ENCODE measurements at regions not wholly inside any gene's neighbourhood (a gene's known extent, or its start where the extent isn't known, plus 50 kb on each side); places are given as distances from the start of the nearest gene placed in this dataset.

DNA sequence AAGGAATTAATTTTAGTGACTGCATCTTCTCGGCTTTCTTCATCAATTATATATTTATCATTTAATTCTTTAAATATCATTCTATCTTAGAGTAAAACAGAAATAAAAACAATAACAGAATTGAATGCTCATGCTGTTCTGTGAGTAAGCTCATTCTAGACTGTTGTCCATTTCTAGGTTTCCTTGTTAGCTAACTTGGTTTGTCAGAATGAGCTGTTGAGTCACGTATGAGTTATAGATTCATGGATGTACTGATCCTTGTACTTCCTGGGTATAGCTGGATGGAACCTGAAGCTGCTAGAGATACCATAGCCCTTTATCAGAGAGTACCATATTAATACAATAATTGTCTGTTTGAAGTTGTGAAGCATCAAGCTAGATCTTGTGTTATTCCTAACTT is 515.3 kb downstream of the TENT5A start:
- Histone ChIP-seq H3K4me3 (no peak overlapping the region), H3K4me1 (no peaks in the 10 kb centered on the region), H3K27ac (no peak overlapping the region), H3K9me3 (no peaks in the 10 kb centered on the region), H3K27me3 (no peaks in the 10 kb centered on the region), H3K36me3 (no peaks in the 10 kb centered on the region)
- no peak for DNase-seq
- intact Hi-C loops (cut with DNase I): no loop called here
- ATAC-seq: no peak
- WGBS, 2 donors: 87 to 89% methylated on average over 2 of the region's 2 CpGs
- TF ChIP-seq CTCF (IDR thresholded peaks at IDR 0.05): no peak

DNA sequence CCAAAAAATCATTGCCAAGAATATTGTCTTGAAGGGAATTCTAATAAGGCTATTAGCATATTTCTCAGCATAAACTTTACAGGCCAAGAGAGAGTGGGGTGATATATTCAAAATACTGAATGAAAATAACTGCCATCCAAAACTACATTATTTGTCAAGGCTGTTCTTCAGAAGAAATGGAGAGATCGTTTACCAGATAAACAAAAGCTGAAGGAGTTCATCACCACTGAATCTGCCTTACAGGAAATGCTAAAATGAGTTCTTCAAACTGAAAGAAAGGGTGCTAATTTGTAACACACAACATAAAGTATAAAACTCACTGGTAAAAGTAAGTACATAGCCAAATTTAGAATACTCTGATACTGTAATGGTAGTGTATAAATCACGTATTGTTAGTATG is 517.0 kb downstream of the TENT5A start:
- Histone ChIP-seq H3K9me3 (no peaks in the 10 kb centered on the region), H3K36me3 (no peaks in the 10 kb centered on the region), H3K27ac (no peak overlapping the region), H3K4me1 (no peaks in the 10 kb centered on the region), H3K4me3 (no peak overlapping the region), H3K27me3 (no peaks in the 10 kb centered on the region)
- no peak for TF ChIP-seq CTCF (IDR thresholded peaks at IDR 0.05)
- DNase-seq (no peak), ATAC-seq (no peak)
- 74 to 76% methylated on average over 2 of the region's 2 CpGs for WGBS, 2 donors
- intact Hi-C loops (cut with DNase I): no loop called here

GRCh38 chr6:81233990-81234389 is 518.5 kb downstream of the TENT5A start:
- H3K27me3 ChIP-seq: no peaks in the 10 kb centered on the region
- no peak overlapping the region for H3K4me3 ChIP-seq
- no peak overlapping the region for H3K27ac ChIP-seq
- ATAC-seq (no peak), DNase-seq (no peak)
- H3K4me1 ChIP-seq: no peaks in the 10 kb centered on the region
- no peak for TF ChIP-seq CTCF (IDR thresholded peaks at IDR 0.05)
- 46 to 47% methylated on average over 1 of the region's 1 CpG for WGBS, 2 donors
- H3K36me3 ChIP-seq: no peaks in the 10 kb centered on the region
- H3K9me3 ChIP-seq: no peaks in the 10 kb centered on the region
- intact Hi-C loops (cut with DNase I): no loop called here

DNA sequence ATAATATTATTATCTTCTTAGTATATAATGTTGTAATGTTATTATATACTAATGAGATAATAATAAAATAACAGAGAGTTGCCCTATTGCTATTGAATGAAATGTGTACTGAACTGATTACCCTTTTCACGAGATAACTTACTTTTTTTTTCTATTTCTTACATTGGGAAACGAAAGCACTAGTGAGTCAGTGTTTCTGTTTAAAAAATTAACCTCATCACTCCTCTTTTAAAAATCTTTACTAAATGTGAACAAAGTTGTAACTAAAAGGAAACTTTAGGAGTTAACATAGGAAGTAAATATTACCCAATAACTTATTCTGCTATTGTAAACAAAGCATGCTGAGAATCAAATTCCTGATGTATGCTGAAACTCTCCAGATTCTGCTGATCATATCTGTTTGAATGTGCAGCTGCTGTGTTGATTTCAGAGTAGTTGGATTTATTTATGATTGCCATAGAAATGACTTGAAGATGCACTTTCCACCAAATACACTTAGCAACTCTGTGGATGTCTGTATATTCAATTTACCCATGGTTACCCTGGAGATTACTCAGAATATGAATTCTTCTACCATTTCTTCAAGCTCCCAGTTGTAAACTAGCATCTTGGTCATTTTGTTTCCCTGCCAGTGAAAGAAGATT is 523.4 kb downstream of the TENT5A start:
- DNase-seq (no peak), ATAC-seq (no peak)
- no peak overlapping the region for H3K4me3 ChIP-seq
- no peaks in the 10 kb centered on the region for H3K9me3 ChIP-seq
- no peaks in the 10 kb centered on the region for H3K4me1 ChIP-seq
- WGBS, 2 donors: 38 to 55% methylated on average over 2 of the region's 2 CpGs
- no peak overlapping the region for H3K27ac ChIP-seq
- H3K36me3 ChIP-seq: no peaks in the 10 kb centered on the region
- TF ChIP-seq CTCF (IDR thresholded peaks at IDR 0.05): no peak
- intact Hi-C loops (cut with DNase I): no loop called here
- H3K27me3 ChIP-seq: no peaks in the 10 kb centered on the region
